Subcutaneous abdominal adipose tissue (tissue), 5 donors: ENCODE measurements at regions not wholly inside any gene's neighbourhood (a gene's known extent, or its start where the extent isn't known, plus 50 kb on each side); places are given as distances from the start of the nearest gene placed in this dataset.
A peak's percentile ranks its signal among the peaks of the same experiment; 100 is the strongest.

Experiments used
- H3K27ac ChIP-seq: one replicate; pipeline ENCODE4 v1.7.0; 2013; ENCODE audit warnings: low read depth, mild to moderate bottlenecking, inconsistent platforms, low read length, moderate library complexity
- H3K27me3 ChIP-seq, 5 donors: one replicate each; pipeline ENCODE4 v1.7.0; 2013; ENCODE audit warnings: low read length in 5 of 5, inconsistent platforms in 1 of 5; ENCODE audit not compliant: control insufficient read depth in 5 of 5, insufficient read depth in 4 of 5
- H3K36me3 ChIP-seq, 5 donors: one replicate each; pipeline ENCODE4 v1.7.0; 2013; ENCODE audit warnings: low read length in 5 of 5; ENCODE audit not compliant: control insufficient read depth in 5 of 5, insufficient read depth in 5 of 5
- H3K4me1 ChIP-seq, 5 donors: one replicate each; pipeline ENCODE4 v1.7.0; 2013; ENCODE audit warnings: low read length in 5 of 5, mild to moderate bottlenecking in 3 of 5, moderate library complexity in 1 of 5; ENCODE audit not compliant: control insufficient read depth in 5 of 5, insufficient read depth in 5 of 5
- H3K4me3 ChIP-seq, 5 donors: one replicate each; pipeline ENCODE4 v1.7.0; 2013; ENCODE audit warnings: low read length in 5 of 5, low read depth in 1 of 5
- H3K9ac ChIP-seq, 5 donors: one replicate each; pipeline ENCODE4 v1.7.0; 2013; ENCODE audit warnings: low read length in 5 of 5, mild to moderate bottlenecking in 4 of 5, moderate library complexity in 3 of 5
- H3K9me3 ChIP-seq, 5 donors: one replicate each; pipeline ENCODE4 v1.7.0; 2013; ENCODE audit warnings: low read length in 5 of 5; ENCODE audit not compliant: control insufficient read depth in 5 of 5
- donor health status: healthy.
- donor health status: healthy.
- donor health status: healthy.
- donor health status: healthy.
- donor health status: healthy.

GRCh38 chr3:156760333-156760732 lies 65.8 kb upstream of the LEKR1 start:
- Histone ChIP-seq H3K27me3 (no peaks in the 10 kb centered on the region), H3K27ac (peak overlapping the region; percentile 32), H3K36me3 (no peaks in the 10 kb centered on the region), H3K9ac (no peak overlapping the region), H3K9me3 (no peaks in the 10 kb centered on the region), H3K4me3 (no peak overlapping the region), H3K4me1 (peaks cover 0 to 15% (median 4%) of the 10 kb centered on the region in 5 donors)

GRCh38 chr3:156761007-156761406 lies 65.1 kb upstream of the LEKR1 start:
- Histone ChIP-seq H3K9ac (no peak overlapping the region), H3K4me1 (peaks cover 0 to 15% (median 4%) of the 10 kb centered on the region in 5 donors), H3K27me3 (no peaks in the 10 kb centered on the region), H3K27ac (peak overlapping the region; percentile 32), H3K9me3 (no peaks in the 10 kb centered on the region), H3K36me3 (no peaks in the 10 kb centered on the region), H3K4me3 (no peak overlapping the region)

- peaks cover 0 to 15% (median 4%) of the 10 kb centered on the region in 5 donors for H3K4me1 ChIP-seq
- H3K27ac ChIP-seq = no peak overlapping the region
- no peaks in the 10 kb centered on the region for H3K9me3 ChIP-seq
- no peak overlapping the region for H3K4me3 ChIP-seq
- H3K27me3 ChIP-seq = no peaks in the 10 kb centered on the region
- H3K36me3 ChIP-seq = no peaks in the 10 kb centered on the region
- H3K9ac ChIP-seq = no peak overlapping the region
Observed at GRCh38 chr3:156761713-156762451, 64.3 kb upstream of the LEKR1 start.

GRCh38 chr3:156762631-156763185 lies 63.4 kb upstream of the LEKR1 start:
- Histone ChIP-seq H3K36me3 (no peaks in the 10 kb centered on the region), H3K4me1 (peaks cover 0 to 15% (median 4%) of the 10 kb centered on the region in 5 donors), H3K4me3 (no peak overlapping the region), H3K27ac (no peak overlapping the region), H3K9ac (no peak overlapping the region), H3K9me3 (no peaks in the 10 kb centered on the region), H3K27me3 (no peaks in the 10 kb centered on the region)

- no peaks in the 10 kb centered on the region for H3K9me3 ChIP-seq
- H3K27ac ChIP-seq = no peak overlapping the region
- no peaks in the 10 kb centered on the region for H3K27me3 ChIP-seq
- H3K36me3 ChIP-seq = no peaks in the 10 kb centered on the region
- H3K4me1 ChIP-seq = peaks cover 0 to 15% (median 4%) of the 10 kb centered on the region in 5 donors
- H3K4me3 ChIP-seq = no peak overlapping the region
- no peak overlapping the region for H3K9ac ChIP-seq
Observed at GRCh38 chr3:156763386-156763785, 62.8 kb upstream of the LEKR1 start.

GRCh38 chr3:156763931-156764720 lies 62.0 kb upstream of the LEKR1 start:
- no peaks in the 10 kb centered on the region for H3K9me3 ChIP-seq
- no peak overlapping the region for H3K27ac ChIP-seq
- H3K36me3 ChIP-seq = no peaks in the 10 kb centered on the region
- no peak overlapping the region for H3K4me3 ChIP-seq
- H3K27me3 ChIP-seq = no peaks in the 10 kb centered on the region
- no peak overlapping the region for H3K9ac ChIP-seq
- H3K4me1 ChIP-seq = peaks cover 0 to 15% (median 4%) of the 10 kb centered on the region in 5 donors

GRCh38 chr3:156764751-156765150 lies 61.4 kb upstream of the LEKR1 start:
- no peaks in the 10 kb centered on the region for H3K36me3 ChIP-seq
- H3K9me3 ChIP-seq = no peaks in the 10 kb centered on the region
- no peak overlapping the region for H3K9ac ChIP-seq
- H3K4me1 ChIP-seq = peaks cover 0 to 16% (median 4%) of the 10 kb centered on the region in 5 donors
- no peak overlapping the region for H3K27ac ChIP-seq
- H3K4me3 ChIP-seq = no peak overlapping the region
- no peaks in the 10 kb centered on the region for H3K27me3 ChIP-seq

- Histone ChIP-seq H3K9me3 (no peaks in the 10 kb centered on the region), H3K4me3 (no peak overlapping the region), H3K27me3 (no peaks in the 10 kb centered on the region), H3K9ac (no peak overlapping the region), H3K36me3 (no peaks in the 10 kb centered on the region), H3K4me1 (peaks cover 0 to 5% (median 0%) of the 10 kb centered on the region in 5 donors), H3K27ac (no peak overlapping the region)
Observed at GRCh38 chr3:156768390-156768789, 57.8 kb upstream of the LEKR1 start.

GRCh38 chr3:156769721-156770654 lies 56.2 kb upstream of the LEKR1 start:
- no peak overlapping the region for H3K27ac ChIP-seq
- no peak overlapping the region for H3K4me3 ChIP-seq
- no peak overlapping the region for H3K9ac ChIP-seq
- no peaks in the 10 kb centered on the region for H3K9me3 ChIP-seq
- H3K27me3 ChIP-seq = no peaks in the 10 kb centered on the region
- peaks cover 0 to 5% (median 0%) of the 10 kb centered on the region in 5 donors for H3K4me1 ChIP-seq
- H3K36me3 ChIP-seq = no peaks in the 10 kb centered on the region
